ENCODE measurements at regions not wholly inside any gene's neighbourhood (a gene's known extent, or its start where the extent isn't known, plus 50 kb on each side); places are given as distances from the start of the nearest gene placed in this dataset.

DNA sequence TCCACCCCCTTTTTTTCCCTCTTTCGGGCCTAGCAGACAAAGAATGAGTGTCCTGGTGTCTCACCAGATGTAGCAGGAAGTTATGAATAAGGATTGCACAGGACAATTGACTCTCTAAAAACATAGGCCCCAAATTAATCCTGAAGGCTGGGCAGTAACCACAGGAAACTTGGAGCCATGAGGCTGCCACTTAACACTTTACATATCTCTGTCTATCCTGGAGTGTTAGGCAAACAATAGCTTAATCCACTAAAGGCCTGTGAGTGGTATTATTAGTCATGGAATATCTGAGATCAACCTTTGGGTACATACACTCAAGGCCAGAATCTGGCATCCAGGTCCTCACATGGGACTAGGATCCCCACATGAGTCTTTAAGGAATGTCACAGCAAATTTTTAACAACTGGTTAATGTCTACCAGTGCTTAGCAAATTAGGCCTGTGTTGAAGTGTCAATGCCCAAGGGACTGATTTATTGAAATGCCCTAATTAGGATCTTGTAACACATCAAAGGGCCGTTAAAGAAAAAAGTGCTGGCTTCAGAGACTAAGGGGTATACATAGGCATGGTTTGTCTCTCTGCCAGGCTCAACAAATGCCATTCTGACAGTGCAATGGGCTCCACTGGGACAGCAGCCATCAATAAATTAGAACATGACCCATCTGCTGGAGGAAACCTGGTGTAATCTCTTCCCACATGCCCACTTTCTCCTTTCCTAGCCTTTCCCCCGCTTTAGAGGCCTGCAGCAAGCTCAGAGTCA lies 196.7 kb upstream of the TBX20 start:
- Histone ChIP-seq H3K9ac (ENCODE audit: low read length) (no peak overlapping the region), H2AFZ (ENCODE audit: low read depth, low read length, severe bottlenecking) (no peak overlapping the region), H3K9me3 (ENCODE audit: insufficient read depth, low read length) (no peaks in the 10 kb centered on the region), H3K36me3 (ENCODE audit: low read length) (no peaks in the 10 kb centered on the region), H3K27me3 (ENCODE audit: low read length) (no peaks in the 10 kb centered on the region), H3K4me3 (ENCODE audit: insufficient read depth, low read length, poor library complexity, severe bottlenecking) (no peak overlapping the region), H3K27ac (ENCODE audit: low read depth, low read length) (no peak overlapping the region), H3F3A (ENCODE audit: insufficient read depth) (no peaks in the 10 kb centered on the region), H3K4me2 (ENCODE audit: low read depth, low read length, poor library complexity, severe bottlenecking) (no peak overlapping the region), H4K20me1 (ENCODE audit: low read depth, low read length) (no peaks in the 10 kb centered on the region), H3K9me2 (replicated peaks; ENCODE audit: insufficient read depth, low read length) (no peaks in the 10 kb centered on the region), H3K79me2 (ENCODE audit: insufficient read depth, low read length) (no peaks in the 10 kb centered on the region)
- no peak for TF ChIP-seq EZH2phosphoT487 (conservative IDR thresholded peaks at IDR 0.05; ENCODE audit: low read length)
- TF ChIP-seq, protein P1, sequence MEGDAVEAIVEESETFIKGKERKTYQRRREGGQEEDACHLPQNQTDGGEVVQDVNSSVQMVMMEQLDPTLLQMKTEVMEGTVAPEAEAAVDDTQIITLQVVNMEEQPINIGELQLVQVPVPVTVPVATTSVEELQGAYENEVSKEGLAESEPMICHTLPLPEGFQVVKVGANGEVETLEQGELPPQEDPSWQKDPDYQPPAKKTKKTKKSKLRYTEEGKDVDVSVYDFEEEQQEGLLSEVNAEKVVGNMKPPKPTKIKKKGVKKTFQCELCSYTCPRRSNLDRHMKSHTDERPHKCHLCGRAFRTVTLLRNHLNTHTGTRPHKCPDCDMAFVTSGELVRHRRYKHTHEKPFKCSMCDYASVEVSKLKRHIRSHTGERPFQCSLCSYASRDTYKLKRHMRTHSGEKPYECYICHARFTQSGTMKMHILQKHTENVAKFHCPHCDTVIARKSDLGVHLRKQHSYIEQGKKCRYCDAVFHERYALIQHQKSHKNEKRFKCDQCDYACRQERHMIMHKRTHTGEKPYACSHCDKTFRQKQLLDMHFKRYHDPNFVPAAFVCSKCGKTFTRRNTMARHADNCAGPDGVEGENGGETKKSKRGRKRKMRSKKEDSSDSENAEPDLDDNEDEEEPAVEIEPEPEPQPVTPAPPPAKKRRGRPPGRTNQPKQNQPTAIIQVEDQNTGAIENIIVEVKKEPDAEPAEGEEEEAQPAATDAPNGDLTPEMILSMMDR (IDR thresholded peaks at IDR 0.05; ENCODE audit: insufficient read depth, low read length, poor library complexity, severe bottlenecking), result no peak

DNA sequence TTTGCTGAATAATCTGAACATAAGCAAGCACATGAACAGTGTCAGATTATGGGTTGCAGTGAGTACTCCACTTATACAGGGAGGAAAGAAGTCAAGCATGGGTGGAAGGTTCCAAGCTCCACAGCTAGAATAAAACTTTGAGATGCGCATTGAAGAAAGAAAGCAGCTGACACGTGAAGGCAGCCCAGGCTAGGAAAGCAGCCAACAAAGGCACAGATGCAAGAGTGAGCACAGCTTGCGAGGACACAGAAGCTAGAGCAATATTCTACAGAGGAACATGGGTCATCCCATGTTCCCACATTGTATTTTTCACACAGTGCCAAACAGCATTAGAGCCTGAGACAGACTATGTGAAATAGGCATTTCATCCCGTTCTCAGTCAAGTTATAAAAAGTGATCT lies 194.6 kb upstream of the TBX20 start:
- H3K9ac ChIP-seq (ENCODE audit: low read length), result no peak overlapping the region
- H2AFZ ChIP-seq (ENCODE audit: low read depth, low read length, severe bottlenecking), result no peak overlapping the region
- no peaks in the 10 kb centered on the region for H3K36me3 ChIP-seq (ENCODE audit: low read length)
- no peaks in the 10 kb centered on the region for H3K79me2 ChIP-seq (ENCODE audit: insufficient read depth, low read length)
- TF ChIP-seq, protein P1 (IDR thresholded peaks at IDR 0.05; ENCODE audit: insufficient read depth, low read length, poor library complexity, severe bottlenecking), result no peak
- no peak for TF ChIP-seq EZH2phosphoT487 (conservative IDR thresholded peaks at IDR 0.05; ENCODE audit: low read length)
- no peaks in the 10 kb centered on the region for H3K9me3 ChIP-seq (ENCODE audit: insufficient read depth, low read length)
- no peaks in the 10 kb centered on the region for H4K20me1 ChIP-seq (ENCODE audit: low read depth, low read length)
- H3K4me3 ChIP-seq (ENCODE audit: insufficient read depth, low read length, poor library complexity, severe bottlenecking), result no peak overlapping the region
- H3K4me2 ChIP-seq (ENCODE audit: low read depth, low read length, poor library complexity, severe bottlenecking), result no peak overlapping the region
- H3K27ac ChIP-seq (ENCODE audit: low read depth, low read length), result no peak overlapping the region
- H3F3A ChIP-seq (ENCODE audit: insufficient read depth), result no peaks in the 10 kb centered on the region
- no peaks in the 10 kb centered on the region for H3K9me2 ChIP-seq (replicated peaks; ENCODE audit: insufficient read depth, low read length)
- H3K27me3 ChIP-seq (ENCODE audit: low read length), result no peaks in the 10 kb centered on the region

DNA sequence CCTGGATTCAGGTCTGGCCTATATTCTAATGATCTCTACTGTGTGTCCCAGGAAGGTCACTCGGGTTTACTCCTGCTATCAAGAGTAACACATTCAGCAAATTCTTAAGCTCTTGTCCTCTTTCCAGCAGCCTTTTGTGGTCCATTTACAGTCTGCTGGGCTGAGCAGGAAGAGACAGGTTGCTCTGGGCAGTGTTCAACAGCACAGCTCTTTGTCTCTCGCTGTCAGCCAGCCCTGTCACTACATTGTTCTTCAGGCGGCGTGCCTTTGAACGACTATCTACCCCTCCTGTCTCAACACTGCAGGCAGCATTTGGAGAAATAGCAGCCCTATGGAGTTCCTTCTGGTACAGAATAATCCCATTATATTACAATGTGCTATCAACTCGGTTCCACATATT lies 192.2 kb upstream of the TBX20 start:
- TF ChIP-seq, protein P1 (IDR thresholded peaks at IDR 0.05; ENCODE audit: insufficient read depth, low read length, poor library complexity, severe bottlenecking), result no peak
- TF ChIP-seq EZH2phosphoT487 (conservative IDR thresholded peaks at IDR 0.05; ENCODE audit: low read length), result no peak
- Histone ChIP-seq H3K9me3 (ENCODE audit: insufficient read depth, low read length) (no peaks in the 10 kb centered on the region), H3K79me2 (ENCODE audit: insufficient read depth, low read length) (no peaks in the 10 kb centered on the region), H3K4me3 (ENCODE audit: insufficient read depth, low read length, poor library complexity, severe bottlenecking) (no peak overlapping the region), H4K20me1 (ENCODE audit: low read depth, low read length) (no peaks in the 10 kb centered on the region), H3K9ac (ENCODE audit: low read length) (no peak overlapping the region), H3K27me3 (ENCODE audit: low read length) (no peaks in the 10 kb centered on the region), H3K27ac (ENCODE audit: low read depth, low read length) (no peak overlapping the region), H3F3A (ENCODE audit: insufficient read depth) (no peaks in the 10 kb centered on the region), H3K4me2 (ENCODE audit: low read depth, low read length, poor library complexity, severe bottlenecking) (no peak overlapping the region), H3K36me3 (ENCODE audit: low read length) (no peaks in the 10 kb centered on the region), H3K9me2 (replicated peaks; ENCODE audit: insufficient read depth, low read length) (no peaks in the 10 kb centered on the region), H2AFZ (ENCODE audit: low read depth, low read length, severe bottlenecking) (no peak overlapping the region)

All from SU-DHL-6 (cell line).